ENCODE measurements at regions not wholly inside any gene's neighbourhood (a gene's known extent, or its start where the extent isn't known, plus 50 kb on each side); places are given as distances from the start of the nearest gene placed in this dataset.

DNA sequence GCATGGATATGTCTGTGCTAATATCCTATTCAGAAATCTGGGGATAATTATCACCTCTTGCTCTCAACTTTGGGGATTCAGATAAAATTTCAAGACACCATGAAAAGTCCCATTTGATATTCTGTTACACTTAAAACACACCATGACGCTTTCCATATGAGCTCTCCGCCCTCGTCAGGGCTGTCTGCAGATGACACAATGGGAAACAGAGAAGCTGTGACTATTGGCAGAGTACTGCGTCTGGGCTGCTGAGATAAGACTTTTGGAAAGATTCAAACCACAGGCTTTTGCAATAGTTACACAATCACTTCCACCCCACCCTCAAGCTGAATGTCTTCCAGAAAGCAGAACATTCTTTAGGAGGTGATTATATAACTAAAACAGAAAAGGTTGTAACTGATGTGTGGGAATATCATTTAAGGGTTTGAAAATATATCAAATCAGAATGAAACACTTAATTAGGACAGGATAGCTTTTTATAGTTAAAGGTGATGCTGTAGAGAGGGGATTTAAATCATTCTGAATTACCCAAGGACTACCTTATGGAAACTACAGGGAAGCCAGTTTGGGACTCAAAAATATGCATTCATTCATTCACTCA, 75.3 kb upstream of the TMPO start (continued):
- TF ChIP-seq, protein P1, sequence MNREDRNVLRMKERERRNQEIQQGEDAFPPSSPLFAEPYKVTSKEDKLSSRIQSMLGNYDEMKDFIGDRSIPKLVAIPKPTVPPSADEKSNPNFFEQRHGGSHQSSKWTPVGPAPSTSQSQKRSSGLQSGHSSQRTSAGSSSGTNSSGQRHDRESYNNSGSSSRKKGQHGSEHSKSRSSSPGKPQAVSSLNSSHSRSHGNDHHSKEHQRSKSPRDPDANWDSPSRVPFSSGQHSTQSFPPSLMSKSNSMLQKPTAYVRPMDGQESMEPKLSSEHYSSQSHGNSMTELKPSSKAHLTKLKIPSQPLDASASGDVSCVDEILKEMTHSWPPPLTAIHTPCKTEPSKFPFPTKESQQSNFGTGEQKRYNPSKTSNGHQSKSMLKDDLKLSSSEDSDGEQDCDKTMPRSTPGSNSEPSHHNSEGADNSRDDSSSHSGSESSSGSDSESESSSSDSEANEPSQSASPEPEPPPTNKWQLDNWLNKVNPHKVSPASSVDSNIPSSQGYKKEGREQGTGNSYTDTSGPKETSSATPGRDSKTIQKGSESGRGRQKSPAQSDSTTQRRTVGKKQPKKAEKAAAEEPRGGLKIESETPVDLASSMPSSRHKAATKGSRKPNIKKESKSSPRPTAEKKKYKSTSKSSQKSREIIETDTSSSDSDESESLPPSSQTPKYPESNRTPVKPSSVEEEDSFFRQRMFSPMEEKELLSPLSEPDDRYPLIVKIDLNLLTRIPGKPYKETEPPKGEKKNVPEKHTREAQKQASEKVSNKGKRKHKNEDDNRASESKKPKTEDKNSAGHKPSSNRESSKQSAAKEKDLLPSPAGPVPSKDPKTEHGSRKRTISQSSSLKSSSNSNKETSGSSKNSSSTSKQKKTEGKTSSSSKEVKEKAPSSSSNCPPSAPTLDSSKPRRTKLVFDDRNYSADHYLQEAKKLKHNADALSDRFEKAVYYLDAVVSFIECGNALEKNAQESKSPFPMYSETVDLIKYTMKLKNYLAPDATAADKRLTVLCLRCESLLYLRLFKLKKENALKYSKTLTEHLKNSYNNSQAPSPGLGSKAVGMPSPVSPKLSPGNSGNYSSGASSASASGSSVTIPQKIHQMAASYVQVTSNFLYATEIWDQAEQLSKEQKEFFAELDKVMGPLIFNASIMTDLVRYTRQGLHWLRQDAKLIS (CRISPR knock-in tag; IDR thresholded peaks at IDR 0.05): no peak
- TF ChIP-seq NRF1 (conservative IDR thresholded peaks at IDR 0.05 in 1 of 2, IDR thresholded peaks at IDR 0.05 in 1 of 2) (peak; percentile 8 to 17; a peak in 2 of 4 replicates), MXI1 (IDR thresholded peaks at IDR 0.05; ENCODE audit: low read depth, low read length) (peak; percentile 22; the same call in 1 of the 2 replicates), ZNF311 (CRISPR knock-in tag; IDR thresholded peaks at IDR 0.05) (peak; percentile 73; the same call in 1 of the 2 replicates), U2AF2 (optimal IDR thresholded peaks at IDR 0.05; ENCODE audit: low read depth, low read length) (no peak), DPF2 (IDR thresholded peaks at IDR 0.05) (peak; percentile 98), CREM (IDR thresholded peaks at IDR 0.05; ENCODE audit: low read depth) (peak; percentile 87), CCNT2 (IDR thresholded peaks at IDR 0.05; ENCODE audit: borderline replicate concordance, extremely low read depth, insufficient read length, low read depth, low read length) (peak; percentile 97), NBN (IDR thresholded peaks at IDR 0.05; ENCODE audit: low read depth) (peak; percentile 96), GTF2E2 (tag; IDR thresholded peaks at IDR 0.05) (peak; percentile 50; the same call in 1 of the 2 replicates), ZC3H11A (IDR thresholded peaks at IDR 0.05; ENCODE audit: low read depth, low read length) (0 out of 2 replicates have a peak, but pooled peaks have one; percentile 27), ZNF644 (tag; IDR thresholded peaks at IDR 0.05; ENCODE audit: low read depth) (peak; percentile 97), PHB2 (IDR thresholded peaks at IDR 0.05; ENCODE audit: low read depth) (peak; percentile 84), SMARCC2 (IDR thresholded peaks at IDR 0.05; ENCODE audit: low read depth) (peak; percentile 98), RNF2 (IDR thresholded peaks at IDR 0.05) (peak; percentile 91)
- TF ChIP-seq, protein P2, sequence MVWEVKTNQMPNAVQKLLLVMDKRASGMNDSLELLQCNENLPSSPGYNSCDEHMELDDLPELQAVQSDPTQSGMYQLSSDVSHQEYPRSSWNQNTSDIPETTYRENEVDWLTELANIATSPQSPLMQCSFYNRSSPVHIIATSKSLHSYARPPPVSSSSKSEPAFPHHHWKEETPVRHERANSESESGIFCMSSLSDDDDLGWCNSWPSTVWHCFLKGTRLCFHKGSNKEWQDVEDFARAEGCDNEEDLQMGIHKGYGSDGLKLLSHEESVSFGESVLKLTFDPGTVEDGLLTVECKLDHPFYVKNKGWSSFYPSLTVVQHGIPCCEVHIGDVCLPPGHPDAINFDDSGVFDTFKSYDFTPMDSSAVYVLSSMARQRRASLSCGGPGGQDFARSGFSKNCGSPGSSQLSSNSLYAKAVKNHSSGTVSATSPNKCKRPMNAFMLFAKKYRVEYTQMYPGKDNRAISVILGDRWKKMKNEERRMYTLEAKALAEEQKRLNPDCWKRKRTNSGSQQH (CRISPR knock-in tag; IDR thresholded peaks at IDR 0.05): no peak
- TF ChIP-seq, protein P3, sequence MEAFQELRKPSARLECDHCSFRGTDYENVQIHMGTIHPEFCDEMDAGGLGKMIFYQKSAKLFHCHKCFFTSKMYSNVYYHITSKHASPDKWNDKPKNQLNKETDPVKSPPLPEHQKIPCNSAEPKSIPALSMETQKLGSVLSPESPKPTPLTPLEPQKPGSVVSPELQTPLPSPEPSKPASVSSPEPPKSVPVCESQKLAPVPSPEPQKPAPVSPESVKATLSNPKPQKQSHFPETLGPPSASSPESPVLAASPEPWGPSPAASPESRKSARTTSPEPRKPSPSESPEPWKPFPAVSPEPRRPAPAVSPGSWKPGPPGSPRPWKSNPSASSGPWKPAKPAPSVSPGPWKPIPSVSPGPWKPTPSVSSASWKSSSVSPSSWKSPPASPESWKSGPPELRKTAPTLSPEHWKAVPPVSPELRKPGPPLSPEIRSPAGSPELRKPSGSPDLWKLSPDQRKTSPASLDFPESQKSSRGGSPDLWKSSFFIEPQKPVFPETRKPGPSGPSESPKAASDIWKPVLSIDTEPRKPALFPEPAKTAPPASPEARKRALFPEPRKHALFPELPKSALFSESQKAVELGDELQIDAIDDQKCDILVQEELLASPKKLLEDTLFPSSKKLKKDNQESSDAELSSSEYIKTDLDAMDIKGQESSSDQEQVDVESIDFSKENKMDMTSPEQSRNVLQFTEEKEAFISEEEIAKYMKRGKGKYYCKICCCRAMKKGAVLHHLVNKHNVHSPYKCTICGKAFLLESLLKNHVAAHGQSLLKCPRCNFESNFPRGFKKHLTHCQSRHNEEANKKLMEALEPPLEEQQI (IDR thresholded peaks at IDR 0.05): peak; percentile 74
- TF ChIP-seq, protein P4, sequence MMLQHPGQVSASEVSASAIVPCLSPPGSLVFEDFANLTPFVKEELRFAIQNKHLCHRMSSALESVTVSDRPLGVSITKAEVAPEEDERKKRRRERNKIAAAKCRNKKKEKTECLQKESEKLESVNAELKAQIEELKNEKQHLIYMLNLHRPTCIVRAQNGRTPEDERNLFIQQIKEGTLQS (IDR thresholded peaks at IDR 0.05): peak; percentile 94
- TF ChIP-seq, protein P4 (CRISPR knock-in tag; conservative IDR thresholded peaks at IDR 0.05): peak; percentile 55; the same call in 1 of the 2 replicates

Data from K562 (cell line).